ENCODE measurements at regions not wholly inside any gene's neighbourhood (a gene's known extent, or its start where the extent isn't known, plus 50 kb on each side); places are given as distances from the start of the nearest gene placed in this dataset.

- TF ChIP-seq POLR2AphosphoS5 (IDR thresholded peaks at IDR 0.05) (no peak), CTCF (IDR thresholded peaks at IDR 0.05) (no peak), POLR2A (IDR thresholded peaks at IDR 0.05; ENCODE audit: low read depth) (no peak)
Measured at GRCh38 chr7:25828468-25828867, 323.5 kb upstream of the NFE2L3 start.
